ENCODE measurements at regions not wholly inside any gene's neighbourhood (a gene's known extent, or its start where the extent isn't known, plus 50 kb on each side); places are given as distances from the start of the nearest gene placed in this dataset.

DNA sequence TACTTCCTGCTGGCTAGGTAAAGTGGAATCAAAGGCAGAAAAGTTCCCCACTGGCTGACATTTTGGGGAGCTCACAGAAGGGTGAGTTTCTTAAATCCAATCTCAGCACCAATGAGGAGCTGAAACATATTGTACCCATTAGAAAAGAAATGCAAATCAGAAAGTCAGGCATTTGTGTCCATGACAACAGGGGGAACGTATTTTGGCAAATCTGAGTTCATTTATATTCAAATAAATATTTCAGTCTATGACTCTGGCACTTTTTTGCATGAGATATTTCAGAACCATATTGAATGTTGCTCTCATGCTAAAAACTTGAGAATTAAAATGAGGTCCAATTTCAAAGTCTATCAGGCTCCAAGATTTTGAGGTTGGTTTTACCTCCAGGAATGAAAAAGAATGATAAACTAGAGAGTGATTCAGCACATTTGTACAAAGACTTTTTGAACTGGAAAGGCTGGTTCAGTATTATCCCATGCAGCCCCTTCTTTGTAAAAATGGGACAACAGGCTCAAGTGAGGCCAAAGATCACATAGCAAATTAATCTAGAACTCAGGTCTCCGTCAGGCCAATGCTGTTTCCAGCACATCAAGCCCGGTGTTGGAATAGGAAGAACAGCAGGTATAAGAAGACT, 202.2 kb downstream of the RRAGC start:
- TF ChIP-seq EZH2 (IDR thresholded peaks at IDR 0.05; ENCODE audit: low read depth, unreplicated experiment) (no peak), POLR2AphosphoS5 (IDR thresholded peaks at IDR 0.05; ENCODE audit: low read depth) (no peak), CTCF (conservative IDR thresholded peaks at IDR 0.05; ENCODE audit: low read depth in 2 of 2) (no peak), CREB1 (CRISPR knock-in tag; IDR thresholded peaks at IDR 0.05; ENCODE audit: low read depth) (no peak), REST (IDR thresholded peaks at IDR 0.05; ENCODE audit: unreplicated experiment) (no peak), NANOG (IDR thresholded peaks at IDR 0.05; ENCODE audit: borderline replicate concordance) (no peak), JUNB (IDR thresholded peaks at IDR 0.05; ENCODE audit: unreplicated experiment) (no peak), EZH2phosphoT487 (IDR thresholded peaks at IDR 0.05; ENCODE audit: unreplicated experiment) (no peak), ZNF114 (CRISPR knock-in tag; IDR thresholded peaks at IDR 0.05) (no peak), ZNF462 (CRISPR knock-in tag; IDR thresholded peaks at IDR 0.05) (no peak), ZNF331 (CRISPR knock-in tag; IDR thresholded peaks at IDR 0.05; ENCODE audit: low read depth) (no peak), ETS1 (IDR thresholded peaks at IDR 0.05) (no peak), STAT1 (IDR thresholded peaks at IDR 0.05; ENCODE audit: unreplicated experiment) (no peak)

Measured in GM23338 (cell line).